Kidney (tissue), 13 donors: ENCODE measurements at regions not wholly inside any gene's neighbourhood (a gene's known extent, or its start where the extent isn't known, plus 50 kb on each side); places are given as distances from the start of the nearest gene placed in this dataset.

ENCODE experiments used
- DNase-seq, 5 donors: peaks; one replicate each; pipeline ENCODE4 v3.0.0-alpha.2; 2013 to 2020
- FAIRE-seq: peaks from 2 replicates; lab custom pipeline; 2012; peaks lifted over from hg19 to GRCh38; lab: Jason Lieb, UNC
- H3K27ac ChIP-seq, 2 donors: one replicate each; pipeline ENCODE4 v1.7.0; 2013; ENCODE audit warnings: low read depth in 2 of 2, low read length in 2 of 2, inconsistent platforms in 1 of 2
- H3K27me3 ChIP-seq: one replicate; pipeline ENCODE4 v1.7.1; 2013; ENCODE audit warnings: low read length, inconsistent platforms; ENCODE audit not compliant: control insufficient read depth, insufficient read depth
- H3K36me3 ChIP-seq, 3 donors: one replicate each; pipeline versions ENCODE4 v1.7.0 to v1.7.1; 2013; ENCODE audit warnings: low read length in 3 of 3, control low read depth in 1 of 3, inconsistent platforms in 1 of 3; ENCODE audit not compliant: insufficient read depth in 3 of 3, control insufficient read depth in 2 of 3
- H3K4me1 ChIP-seq, 3 donors: one replicate each; pipeline versions ENCODE4 v1.7.0 to v1.7.1; 2013; ENCODE audit warnings: low read length in 3 of 3, inconsistent platforms in 1 of 3, low read depth in 1 of 3; ENCODE audit not compliant: control insufficient read depth in 2 of 3, insufficient read depth in 2 of 3
- H3K4me3 ChIP-seq, 3 donors: one replicate each; pipeline versions ENCODE4 v1.7.0 to v1.8.1; 2013; ENCODE audit warnings: low read length in 3 of 3, control low read depth in 1 of 3, inconsistent platforms in 1 of 3
- H3K9ac ChIP-seq, 3 donors: one replicate each; pipeline versions ENCODE4 v1.7.0 to v1.7.1; 2013; ENCODE audit warnings: low read length in 3 of 3, control low read depth in 1 of 3, inconsistent platforms in 1 of 3
- H3K9me3 ChIP-seq, 3 donors: one replicate each; pipeline versions ENCODE4 v1.7.0 to v1.7.1; 2013; ENCODE audit warnings: low read length in 3 of 3, control low read depth in 1 of 3, inconsistent platforms in 1 of 3; ENCODE audit not compliant: control insufficient read depth in 2 of 3, insufficient read depth in 1 of 3
- intact Hi-C: fragments of 100-400 bp; cut with DNase I; formaldehyde crosslinking; loops from one replicate; pipeline ENCODE4 v1.11.1; 2022
- TF ChIP-seq, protein P1 (sequence below): IDR thresholded peaks from 3 replicates; pipeline ENCODE4 v1.5.1; 2012; ENCODE audit warnings: mild to moderate bottlenecking, moderate library complexity, borderline replicate concordance; ENCODE audit not compliant: insufficient read depth; ENCODE audit errors: extremely low read depth
- donor health status: control.
- donor health status: control.
- donor health status: control.
- donor health status: control.
- donor health status: control.
- donor health status: DM: yes; HTN: yes; CAD: no.
- donor health status: Normal renal cell carcinoma (clear cell type).

DNA sequence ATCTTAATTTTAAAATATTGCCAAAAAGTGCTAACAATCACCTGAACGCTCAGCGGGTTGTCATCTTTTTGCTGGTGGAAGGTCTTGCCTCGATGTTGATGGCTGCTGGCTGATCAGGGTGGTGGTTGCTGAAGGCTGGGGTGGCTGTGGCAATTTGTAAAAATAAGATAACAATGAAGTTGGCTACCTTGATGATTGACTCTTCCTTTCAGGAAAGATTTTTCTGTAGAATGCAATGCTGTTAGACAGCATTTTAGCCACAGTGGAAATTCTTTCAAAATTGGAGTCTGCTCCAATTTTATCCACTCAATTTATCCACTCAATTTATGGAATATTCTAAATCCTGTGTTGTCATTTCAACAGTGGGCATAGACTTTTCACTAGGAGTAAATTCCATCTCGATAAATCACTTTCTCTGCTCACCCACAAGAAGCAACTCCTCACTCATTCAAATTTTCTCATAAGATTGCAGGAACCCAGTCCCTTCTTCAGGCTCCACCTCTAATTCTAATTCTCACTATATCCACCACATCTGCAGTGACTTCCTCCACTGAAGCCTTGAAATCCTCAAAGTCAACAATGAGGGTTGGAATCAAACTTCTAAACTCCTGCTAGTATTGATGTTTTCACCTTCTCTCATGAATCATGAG is 78.8 kb downstream of the LINC01488 start:
- intact Hi-C loops = no loop called here
- TF ChIP-seq, protein P1, sequence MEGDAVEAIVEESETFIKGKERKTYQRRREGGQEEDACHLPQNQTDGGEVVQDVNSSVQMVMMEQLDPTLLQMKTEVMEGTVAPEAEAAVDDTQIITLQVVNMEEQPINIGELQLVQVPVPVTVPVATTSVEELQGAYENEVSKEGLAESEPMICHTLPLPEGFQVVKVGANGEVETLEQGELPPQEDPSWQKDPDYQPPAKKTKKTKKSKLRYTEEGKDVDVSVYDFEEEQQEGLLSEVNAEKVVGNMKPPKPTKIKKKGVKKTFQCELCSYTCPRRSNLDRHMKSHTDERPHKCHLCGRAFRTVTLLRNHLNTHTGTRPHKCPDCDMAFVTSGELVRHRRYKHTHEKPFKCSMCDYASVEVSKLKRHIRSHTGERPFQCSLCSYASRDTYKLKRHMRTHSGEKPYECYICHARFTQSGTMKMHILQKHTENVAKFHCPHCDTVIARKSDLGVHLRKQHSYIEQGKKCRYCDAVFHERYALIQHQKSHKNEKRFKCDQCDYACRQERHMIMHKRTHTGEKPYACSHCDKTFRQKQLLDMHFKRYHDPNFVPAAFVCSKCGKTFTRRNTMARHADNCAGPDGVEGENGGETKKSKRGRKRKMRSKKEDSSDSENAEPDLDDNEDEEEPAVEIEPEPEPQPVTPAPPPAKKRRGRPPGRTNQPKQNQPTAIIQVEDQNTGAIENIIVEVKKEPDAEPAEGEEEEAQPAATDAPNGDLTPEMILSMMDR = no peak
- Histone ChIP-seq H3K9me3 (no peaks in the 10 kb centered on the region), H3K27ac (no peak overlapping the region), H3K4me3 (no peak overlapping the region), H3K4me1 (no peaks in the 10 kb centered on the region), H3K36me3 (no peaks in the 10 kb centered on the region), H3K27me3 (no peaks in the 10 kb centered on the region), H3K9ac (no peak overlapping the region)
- DNase-seq (no peak), FAIRE-seq (no peak)

DNA sequence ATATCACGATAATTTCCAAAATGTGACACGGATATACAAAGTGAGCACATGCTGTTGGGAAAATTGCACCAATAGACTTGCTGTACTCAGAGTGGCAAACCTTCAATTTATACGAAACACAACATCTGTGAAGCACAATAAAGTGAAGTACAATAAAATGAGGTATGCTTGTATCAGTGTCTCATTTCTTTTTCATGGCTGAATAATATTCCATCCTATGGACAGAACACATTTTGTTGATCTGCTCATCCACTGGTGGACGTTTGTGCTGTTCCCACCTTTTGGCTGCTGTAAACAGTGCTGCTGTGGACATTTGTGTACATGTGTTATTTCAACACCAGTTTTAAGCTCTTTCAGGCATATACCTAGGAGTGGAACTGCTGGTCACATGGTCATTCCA is 78.7 kb upstream of the CCND1 start:
- H3K4me3 ChIP-seq = no peak overlapping the region
- no peaks in the 10 kb centered on the region for H3K4me1 ChIP-seq
- no peaks in the 10 kb centered on the region for H3K9me3 ChIP-seq
- DNase-seq (no peak), FAIRE-seq (no peak)
- no peak overlapping the region for H3K9ac ChIP-seq
- intact Hi-C loops = no loop called here
- H3K27ac ChIP-seq = no peak overlapping the region
- no peaks in the 10 kb centered on the region for H3K36me3 ChIP-seq
- TF ChIP-seq, protein P1 = no peak
- no peaks in the 10 kb centered on the region for H3K27me3 ChIP-seq

DNA sequence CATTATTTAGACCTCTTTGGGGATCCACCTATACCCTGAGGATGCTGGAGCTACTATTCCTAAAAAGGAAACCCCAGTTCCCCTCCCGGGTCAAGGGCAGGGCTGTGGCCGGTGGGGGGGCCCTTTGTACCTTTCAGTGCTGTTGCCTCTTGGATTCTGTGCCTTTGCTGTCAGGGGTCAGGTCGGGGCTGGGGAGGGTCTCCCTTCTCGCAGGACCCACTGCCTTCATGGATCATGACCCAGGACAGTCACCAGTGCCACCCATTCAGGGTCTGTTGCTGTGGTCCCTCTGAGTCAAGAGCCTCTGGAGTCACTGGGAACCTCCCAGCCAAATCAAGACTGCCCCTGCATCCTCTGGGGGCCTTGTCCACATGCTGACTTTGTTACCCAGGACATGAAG is 78.1 kb upstream of the CCND1 start:
- intact Hi-C loops = no loop called here
- no peak overlapping the region for H3K9ac ChIP-seq
- DNase-seq = no peak
- no peaks in the 10 kb centered on the region for H3K36me3 ChIP-seq
- no peaks in the 10 kb centered on the region for H3K27me3 ChIP-seq
- no peaks in the 10 kb centered on the region for H3K9me3 ChIP-seq
- no peaks in the 10 kb centered on the region for H3K4me1 ChIP-seq
- H3K4me3 ChIP-seq = no peak overlapping the region
- FAIRE-seq = no peak
- H3K27ac ChIP-seq = no peak overlapping the region
- TF ChIP-seq, protein P1 = no peak

DNA sequence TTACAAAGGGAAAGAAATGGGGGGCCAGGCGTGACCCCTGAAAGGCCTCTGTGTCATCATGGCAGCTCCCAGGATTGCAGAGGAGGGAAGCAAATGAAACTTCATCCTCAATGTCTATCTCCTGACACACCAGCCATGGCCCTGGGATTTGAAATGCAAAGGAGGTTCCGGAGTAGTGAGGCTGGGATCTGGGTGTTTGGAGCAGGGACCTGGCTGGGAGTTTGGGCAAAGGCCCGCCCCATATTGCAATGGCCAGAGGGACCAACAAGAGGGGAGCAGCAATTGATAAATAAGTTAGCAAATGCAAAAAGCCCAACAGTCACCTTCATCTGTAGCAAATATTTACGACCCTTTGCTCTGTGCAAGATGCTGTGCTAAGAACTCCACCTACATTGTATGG is 77.7 kb upstream of the CCND1 start:
- Histone ChIP-seq H3K27me3 (no peaks in the 10 kb centered on the region), H3K4me1 (no peaks in the 10 kb centered on the region), H3K36me3 (no peaks in the 10 kb centered on the region), H3K9me3 (no peaks in the 10 kb centered on the region), H3K4me3 (no peak overlapping the region), H3K9ac (no peak overlapping the region), H3K27ac (no peak overlapping the region)
- DNase-seq (no peak), FAIRE-seq (no peak)
- intact Hi-C loops = no loop called here
- TF ChIP-seq, protein P1 = no peak
